ENCODE measurements at regions not wholly inside any gene's neighbourhood (a gene's known extent, or its start where the extent isn't known, plus 50 kb on each side); places are given as distances from the start of the nearest gene placed in this dataset.

DNA sequence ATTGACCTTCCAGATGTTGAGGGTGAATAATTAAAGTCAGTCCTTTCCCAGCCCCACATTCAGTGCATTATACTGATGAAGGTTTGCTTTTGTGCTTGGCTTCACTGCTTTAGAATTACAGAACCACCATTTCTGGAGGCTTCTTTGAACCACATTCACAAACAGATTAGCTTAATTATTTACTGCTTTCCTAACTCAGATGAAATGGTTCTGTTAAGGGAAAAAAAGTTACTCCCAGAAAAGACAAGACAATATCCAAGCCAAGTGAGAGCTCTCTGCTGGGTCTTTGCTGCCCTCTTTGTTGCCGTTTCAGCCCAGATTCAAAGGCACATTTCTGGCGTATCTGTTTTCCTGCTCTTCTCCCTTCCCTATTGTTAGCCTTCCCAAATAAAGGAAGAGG lies 188.9 kb downstream of the AHR start:
- no peak for TF ChIP-seq EZH2 (IDR thresholded peaks at IDR 0.05; ENCODE audit: insufficient read depth, low read length)
- TF ChIP-seq, protein P1, sequence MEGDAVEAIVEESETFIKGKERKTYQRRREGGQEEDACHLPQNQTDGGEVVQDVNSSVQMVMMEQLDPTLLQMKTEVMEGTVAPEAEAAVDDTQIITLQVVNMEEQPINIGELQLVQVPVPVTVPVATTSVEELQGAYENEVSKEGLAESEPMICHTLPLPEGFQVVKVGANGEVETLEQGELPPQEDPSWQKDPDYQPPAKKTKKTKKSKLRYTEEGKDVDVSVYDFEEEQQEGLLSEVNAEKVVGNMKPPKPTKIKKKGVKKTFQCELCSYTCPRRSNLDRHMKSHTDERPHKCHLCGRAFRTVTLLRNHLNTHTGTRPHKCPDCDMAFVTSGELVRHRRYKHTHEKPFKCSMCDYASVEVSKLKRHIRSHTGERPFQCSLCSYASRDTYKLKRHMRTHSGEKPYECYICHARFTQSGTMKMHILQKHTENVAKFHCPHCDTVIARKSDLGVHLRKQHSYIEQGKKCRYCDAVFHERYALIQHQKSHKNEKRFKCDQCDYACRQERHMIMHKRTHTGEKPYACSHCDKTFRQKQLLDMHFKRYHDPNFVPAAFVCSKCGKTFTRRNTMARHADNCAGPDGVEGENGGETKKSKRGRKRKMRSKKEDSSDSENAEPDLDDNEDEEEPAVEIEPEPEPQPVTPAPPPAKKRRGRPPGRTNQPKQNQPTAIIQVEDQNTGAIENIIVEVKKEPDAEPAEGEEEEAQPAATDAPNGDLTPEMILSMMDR (IDR thresholded peaks at IDR 0.05; ENCODE audit: insufficient read depth, low read depth, low read length): no peak

Data from astrocyte (in vitro differentiated cells and primary cell).